ENCODE measurements at regions not wholly inside any gene's neighbourhood (a gene's known extent, or its start where the extent isn't known, plus 50 kb on each side); places are given as distances from the start of the nearest gene placed in this dataset.

GRCh38 chr18:56210520-56210919, 427.9 kb downstream of the TXNL1 start:
- TF ChIP-seq SIN3A (IDR thresholded peaks at IDR 0.05; ENCODE audit: borderline replicate concordance, insufficient read depth, low read length) (no peak), FOXP2 (optimal IDR thresholded peaks at IDR 0.05; ENCODE audit: borderline replicate concordance, extremely low read depth, extremely low read length, insufficient read depth) (no peak)
- TF ChIP-seq, protein P1, sequence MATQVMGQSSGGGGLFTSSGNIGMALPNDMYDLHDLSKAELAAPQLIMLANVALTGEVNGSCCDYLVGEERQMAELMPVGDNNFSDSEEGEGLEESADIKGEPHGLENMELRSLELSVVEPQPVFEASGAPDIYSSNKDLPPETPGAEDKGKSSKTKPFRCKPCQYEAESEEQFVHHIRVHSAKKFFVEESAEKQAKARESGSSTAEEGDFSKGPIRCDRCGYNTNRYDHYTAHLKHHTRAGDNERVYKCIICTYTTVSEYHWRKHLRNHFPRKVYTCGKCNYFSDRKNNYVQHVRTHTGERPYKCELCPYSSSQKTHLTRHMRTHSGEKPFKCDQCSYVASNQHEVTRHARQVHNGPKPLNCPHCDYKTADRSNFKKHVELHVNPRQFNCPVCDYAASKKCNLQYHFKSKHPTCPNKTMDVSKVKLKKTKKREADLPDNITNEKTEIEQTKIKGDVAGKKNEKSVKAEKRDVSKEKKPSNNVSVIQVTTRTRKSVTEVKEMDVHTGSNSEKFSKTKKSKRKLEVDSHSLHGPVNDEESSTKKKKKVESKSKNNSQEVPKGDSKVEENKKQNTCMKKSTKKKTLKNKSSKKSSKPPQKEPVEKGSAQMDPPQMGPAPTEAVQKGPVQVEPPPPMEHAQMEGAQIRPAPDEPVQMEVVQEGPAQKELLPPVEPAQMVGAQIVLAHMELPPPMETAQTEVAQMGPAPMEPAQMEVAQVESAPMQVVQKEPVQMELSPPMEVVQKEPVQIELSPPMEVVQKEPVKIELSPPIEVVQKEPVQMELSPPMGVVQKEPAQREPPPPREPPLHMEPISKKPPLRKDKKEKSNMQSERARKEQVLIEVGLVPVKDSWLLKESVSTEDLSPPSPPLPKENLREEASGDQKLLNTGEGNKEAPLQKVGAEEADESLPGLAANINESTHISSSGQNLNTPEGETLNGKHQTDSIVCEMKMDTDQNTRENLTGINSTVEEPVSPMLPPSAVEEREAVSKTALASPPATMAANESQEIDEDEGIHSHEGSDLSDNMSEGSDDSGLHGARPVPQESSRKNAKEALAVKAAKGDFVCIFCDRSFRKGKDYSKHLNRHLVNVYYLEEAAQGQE (IDR thresholded peaks at IDR 0.05; ENCODE audit: insufficient read depth in 1 of 2, low read depth in 2 of 2, low read length in 2 of 2), result no peak

DNA sequence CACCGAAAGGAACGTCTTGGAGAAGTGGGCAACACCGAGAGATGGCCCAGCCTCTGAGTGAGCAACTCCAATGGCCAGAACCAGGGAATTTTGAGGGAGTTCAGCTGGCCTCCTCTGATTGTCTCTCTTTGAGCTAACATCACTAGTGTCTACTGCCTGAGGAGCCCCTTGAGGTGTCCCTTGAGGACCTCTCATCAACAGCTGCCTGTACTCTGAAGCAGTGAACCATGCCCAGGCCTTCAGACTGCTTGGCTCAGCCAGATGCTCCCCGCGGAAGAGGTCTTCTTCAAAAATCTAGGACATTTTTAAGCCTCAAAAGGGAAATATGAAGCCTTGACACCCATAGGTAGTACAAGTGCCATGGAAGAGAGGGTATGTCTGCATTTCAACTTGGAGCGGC, 430.4 kb downstream of the TXNL1 start:
- TF ChIP-seq TAF1 (IDR thresholded peaks at IDR 0.05; ENCODE audit: borderline replicate concordance, insufficient read depth, low read length) (no peak), SIN3A (IDR thresholded peaks at IDR 0.05; ENCODE audit: borderline replicate concordance, insufficient read depth, low read length) (no peak), POLR2AphosphoS5 (IDR thresholded peaks at IDR 0.05; ENCODE audit: low read depth, low read length) (no peak), FOXP2 (optimal IDR thresholded peaks at IDR 0.05; ENCODE audit: borderline replicate concordance, extremely low read depth, extremely low read length, insufficient read depth) (no peak)
- TF ChIP-seq, protein P1 (IDR thresholded peaks at IDR 0.05; ENCODE audit: insufficient read depth in 1 of 2, low read depth in 2 of 2, low read length in 2 of 2), result no peak

- TF ChIP-seq, protein P1 (IDR thresholded peaks at IDR 0.05; ENCODE audit: insufficient read depth in 1 of 2, low read depth in 2 of 2, low read length in 2 of 2), result no peak
- TF ChIP-seq TAF1 (IDR thresholded peaks at IDR 0.05; ENCODE audit: borderline replicate concordance, insufficient read depth, low read length) (no peak), SIN3A (IDR thresholded peaks at IDR 0.05; ENCODE audit: borderline replicate concordance, insufficient read depth, low read length) (no peak), FOXP2 (optimal IDR thresholded peaks at IDR 0.05; ENCODE audit: borderline replicate concordance, extremely low read depth, extremely low read length, insufficient read depth) (no peak), POLR2AphosphoS5 (IDR thresholded peaks at IDR 0.05; ENCODE audit: low read depth, low read length) (no peak)
Observed at GRCh38 chr18:56204052-56204451, 434.3 kb downstream of the TXNL1 start.

DNA sequence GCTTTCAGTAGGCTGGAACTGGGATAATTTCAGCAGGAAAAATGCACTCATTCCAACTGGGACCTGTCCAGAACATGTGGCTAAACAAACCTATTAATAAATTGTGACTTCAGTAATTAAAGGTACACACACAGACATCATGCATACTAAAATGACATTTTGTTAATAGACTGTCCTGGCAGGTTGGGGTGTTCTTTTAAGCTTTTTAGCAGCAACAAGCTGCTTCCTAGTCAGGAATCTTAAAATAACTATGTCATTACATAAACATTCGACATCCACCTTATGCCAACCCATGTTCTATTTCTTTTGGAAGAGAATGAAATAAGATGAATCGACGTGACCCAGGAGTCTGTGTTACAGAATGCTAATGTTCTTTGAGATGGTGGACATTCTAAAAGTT, 435.7 kb downstream of the TXNL1 start:
- no peak for TF ChIP-seq TAF1 (IDR thresholded peaks at IDR 0.05; ENCODE audit: borderline replicate concordance, insufficient read depth, low read length)
- TF ChIP-seq POLR2AphosphoS5 (IDR thresholded peaks at IDR 0.05; ENCODE audit: low read depth, low read length), result no peak
- no peak for TF ChIP-seq FOXP2 (optimal IDR thresholded peaks at IDR 0.05; ENCODE audit: borderline replicate concordance, extremely low read depth, extremely low read length, insufficient read depth)
- TF ChIP-seq, protein P1 (IDR thresholded peaks at IDR 0.05; ENCODE audit: insufficient read depth in 1 of 2, low read depth in 2 of 2, low read length in 2 of 2), result no peak
- no peak for TF ChIP-seq SIN3A (IDR thresholded peaks at IDR 0.05; ENCODE audit: borderline replicate concordance, insufficient read depth, low read length)

- no peak for TF ChIP-seq SIN3A (IDR thresholded peaks at IDR 0.05; ENCODE audit: borderline replicate concordance, insufficient read depth, low read length)
- TF ChIP-seq, protein P1 (IDR thresholded peaks at IDR 0.05; ENCODE audit: insufficient read depth in 1 of 2, low read depth in 2 of 2, low read length in 2 of 2), result no peak
- no peak for TF ChIP-seq TAF1 (IDR thresholded peaks at IDR 0.05; ENCODE audit: borderline replicate concordance, insufficient read depth, low read length)
- TF ChIP-seq FOXP2 (optimal IDR thresholded peaks at IDR 0.05; ENCODE audit: borderline replicate concordance, extremely low read depth, extremely low read length, insufficient read depth), result no peak
- TF ChIP-seq POLR2AphosphoS5 (IDR thresholded peaks at IDR 0.05; ENCODE audit: low read depth, low read length), result no peak
Observed at GRCh38 chr18:56200381-56200911, 437.9 kb downstream of the TXNL1 start.

Measured in PFSK-1 (cell line).